Left lung (tissue), 4 donors: ENCODE measurements at regions not wholly inside any gene's neighbourhood (a gene's known extent, or its start where the extent isn't known, plus 50 kb on each side); places are given as distances from the start of the nearest gene placed in this dataset.

Experiments
- ATAC-seq: fragments of 200-7000 bp; cut with Tn5 transposase; one replicate; pipeline ENCODE4 v1.9.1; 2020; ENCODE audit warnings: moderate library complexity
- DNase-seq, 4 donors: peaks; one replicate each; pipeline ENCODE4 v3.0.0-alpha.2; 2013 to 2020
- H3K27ac ChIP-seq, 2 donors: fragments of 200-600 bp; sonication (generic) in 1 of 2; one replicate each; pipeline versions ENCODE4 v1.5.0 to v1.8.0; 2020 to 2021
- H3K27me3 ChIP-seq, 2 donors: fragments of 200-600 bp; sonication (generic) in 1 of 2; one replicate each; pipeline versions ENCODE4 v1.5.0 to v1.8.0; 2020 to 2021
- H3K36me3 ChIP-seq, 2 donors: fragments of 200-600 bp; sonication (generic) in 1 of 2; one replicate each; pipeline versions ENCODE4 v1.5.0 to v1.8.0; 2020 to 2021
- H3K4me1 ChIP-seq, 2 donors: fragments of 200-600 bp; one replicate each; pipeline ENCODE4 v1.8.0; 2021
- H3K4me3 ChIP-seq, 2 donors: fragments of 200-600 bp; sonication (generic) in 1 of 2; one replicate each; pipeline versions ENCODE4 v1.5.0 to v1.8.0; 2020 to 2021; ENCODE audit warnings: mild to moderate bottlenecking in 1 of 2
- H3K9me3 ChIP-seq, 2 donors: fragments of 200-600 bp; sonication (generic) in 1 of 2; one replicate each; pipeline versions ENCODE4 v1.5.0 to v1.8.0; 2020 to 2021
- CTCF ChIP-seq, 2 donors: fragments of 200-600 bp; sonication (generic) in 1 of 2; IDR thresholded peaks; one replicate each; pipeline versions ENCODE4 v1.5.0 to v1.8.0; 2021; ENCODE audit warnings: antibody characterized with exemption in 2 of 2
- intact Hi-C, 2 donors: fragments of 100-400 bp; cut with DNase I; formaldehyde crosslinking; loops; one replicate each; pipeline versions ENCODE4 v1.11.2 to v1.14.2; 2022
- donor health status: DM: no; HTN: yes; CAD: no.
- donor health status: DM: no; HTN: no; CAD: no.

- ATAC-seq (no peak), DNase-seq (no peak)
- H3K36me3 ChIP-seq, result no peaks in the 10 kb centered on the region
- intact Hi-C loops, result no loop called here
- H3K4me3 ChIP-seq, result no peak overlapping the region
- no peak overlapping the region for H3K27ac ChIP-seq
- peaks cover 0 to 13% of the 10 kb centered on the region in 2 donors for H3K9me3 ChIP-seq
- TF ChIP-seq CTCF (IDR thresholded peaks at IDR 0.05), result no peak
- no peaks in the 10 kb centered on the region for H3K4me1 ChIP-seq
- peaks cover 0 to 6% of the 10 kb centered on the region in 2 donors for H3K27me3 ChIP-seq
Measured at GRCh38 chr7:42987648-42988214, 55.6 kb downstream of the MRPL32 start.

- H3K27me3 ChIP-seq, result peaks cover 0 to 6% of the 10 kb centered on the region in 2 donors
- TF ChIP-seq CTCF (IDR thresholded peaks at IDR 0.05), result no peak
- no peaks in the 10 kb centered on the region for H3K9me3 ChIP-seq
- no peaks in the 10 kb centered on the region for H3K36me3 ChIP-seq
- H3K27ac ChIP-seq, result no peak overlapping the region
- no peak for ATAC-seq
- intact Hi-C loops, result no loop called here
- no peak overlapping the region for H3K4me3 ChIP-seq
- no peak for DNase-seq
- no peaks in the 10 kb centered on the region for H3K4me1 ChIP-seq
Measured at GRCh38 chr7:42991024-42991423, 58.8 kb downstream of the MRPL32 start.

GRCh38 chr7:42991913-42992591 lies 59.9 kb downstream of the MRPL32 start:
- peak in 1 of 4 donors; percentile 51 for DNase-seq

GRCh38 chr7:42993038-42993437 lies 60.9 kb downstream of the MRPL32 start:
- H3K9me3 ChIP-seq, result no peaks in the 10 kb centered on the region
- H3K27me3 ChIP-seq, result peaks cover 0 to 6% of the 10 kb centered on the region in 2 donors
- DNase-seq (no peak), ATAC-seq (no peak)
- H3K36me3 ChIP-seq, result no peaks in the 10 kb centered on the region
- H3K4me3 ChIP-seq, result no peak overlapping the region
- no peak overlapping the region for H3K27ac ChIP-seq
- no peak for TF ChIP-seq CTCF (IDR thresholded peaks at IDR 0.05)
- H3K4me1 ChIP-seq, result no peaks in the 10 kb centered on the region
- intact Hi-C loops, result no loop called here

More at GRCh38 chr7:42991913-42992591, 59.9 kb downstream of the MRPL32 start:
- Histone ChIP-seq H3K36me3 (no peaks in the 10 kb centered on the region), H3K27me3 (peaks cover 0 to 6% of the 10 kb centered on the region in 2 donors), H3K9me3 (no peaks in the 10 kb centered on the region), H3K4me1 (no peaks in the 10 kb centered on the region), H3K27ac (no peak overlapping the region), H3K4me3 (no peak overlapping the region)
- intact Hi-C loops, result no loop called here
- TF ChIP-seq CTCF (IDR thresholded peaks at IDR 0.05), result no peak
- no peak for ATAC-seq

GRCh38 chr7:42994096-42994495 lies 61.9 kb downstream of the MRPL32 start:
- Histone ChIP-seq H3K36me3 (no peaks in the 10 kb centered on the region), H3K9me3 (no peaks in the 10 kb centered on the region), H3K4me3 (no peak overlapping the region), H3K27me3 (peaks cover 0 to 6% of the 10 kb centered on the region in 2 donors), H3K4me1 (no peaks in the 10 kb centered on the region), H3K27ac (no peak overlapping the region)
- intact Hi-C loops, result no loop called here
- TF ChIP-seq CTCF (IDR thresholded peaks at IDR 0.05), result no peak
- DNase-seq, result no peak
- no peak for ATAC-seq
